ENCODE measurements at regions not wholly inside any gene's neighbourhood (a gene's known extent, or its start where the extent isn't known, plus 50 kb on each side); places are given as distances from the start of the nearest gene placed in this dataset.

DNA sequence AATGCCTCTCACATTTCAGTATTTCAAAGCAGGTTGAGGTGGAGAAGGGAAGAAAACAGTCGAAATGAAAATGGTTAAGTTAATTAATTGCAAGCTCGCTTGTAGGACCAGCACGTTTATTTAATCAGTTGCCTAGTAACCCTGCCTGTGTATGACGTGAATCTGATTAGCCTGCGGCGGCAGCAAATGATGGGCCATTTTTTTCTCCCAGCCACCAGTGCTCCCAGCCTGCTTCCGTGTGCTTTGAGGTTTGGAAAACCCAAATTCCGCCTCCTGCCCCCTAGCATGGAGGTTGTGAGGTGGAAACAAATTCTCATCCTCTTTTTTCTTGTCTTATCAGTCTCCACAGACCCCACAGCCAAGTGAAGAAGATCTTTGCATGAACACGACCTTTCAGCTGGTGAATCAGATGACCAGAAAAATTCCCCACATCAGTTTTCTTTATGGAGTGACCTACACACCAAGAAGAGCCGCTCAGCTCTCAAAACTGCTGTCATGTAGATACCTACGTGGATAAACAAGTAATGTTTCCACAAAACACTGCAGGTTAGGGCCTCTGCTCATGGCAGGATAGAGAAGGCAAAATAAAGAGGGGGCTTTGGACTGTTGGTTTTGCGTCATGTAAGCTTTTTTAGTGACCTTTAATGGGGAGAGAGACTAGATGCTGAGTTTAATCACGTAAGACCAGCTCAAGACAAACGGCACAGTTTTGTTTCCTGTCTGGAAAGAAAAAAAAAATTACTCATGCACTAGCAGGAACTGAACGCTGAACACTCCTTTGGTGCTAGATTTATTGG lies 572.9 kb upstream of the NOX3 start:
- Histone ChIP-seq H3K9me2 (ENCODE audit: insufficient read depth) (no peaks in the 10 kb centered on the region), H4K20me1 (ENCODE audit: insufficient read depth) (no peaks in the 10 kb centered on the region), H3K27ac (ENCODE audit: low read depth, low read length) (no peak overlapping the region), H3K36me3 (ENCODE audit: control insufficient read depth in 1 of 2, insufficient read depth in 2 of 2, low read length in 2 of 2) (no peaks in the 10 kb centered on the region), H3K4me3 (replicated peaks in 1 of 2; ENCODE audit: low read depth in 1 of 2, low read length in 2 of 2) (no peak overlapping the region), H2AFZ (ENCODE audit: low read depth, low read length, poor library complexity, severe bottlenecking) (no peak overlapping the region), H3K79me2 (ENCODE audit: insufficient read depth, low read length) (no peaks in the 10 kb centered on the region), H3K27me3 (ENCODE audit: insufficient read depth, low read length) (no peaks in the 10 kb centered on the region), H3K4me1 (ENCODE audit: control insufficient read depth in 1 of 2, insufficient read depth in 2 of 2, low read length in 2 of 2) (no peaks in the 10 kb centered on the region), H3K4me2 (ENCODE audit: low read length) (no peak overlapping the region), H3K9ac (ENCODE audit: low read length) (no peak overlapping the region), H3K9me3 (ENCODE audit: control insufficient read depth in 1 of 2, insufficient read depth in 1 of 2, low read depth in 1 of 2, low read length in 2 of 2) (peaks cover 0 to 4% of the 10 kb centered on the region in 2 experiments; a peak in 1 of 4 replicates)
- ATAC-seq = no peak
- intact Hi-C loops (cut with micrococcal nuclease) = no loop called here
- no peak for DNase-seq (ENCODE audit: low read depth, low spot score)
- BruUV-seq (replicated peaks) = no TSS peak
- ChIA-PET POLR2A (no interaction called here), RAD21 (ENCODE audit: low non-redundant PET in 1 of 2, low total read pairs in 2 of 2, uncharacterized antibody in 2 of 2, unreplicated experiment in 2 of 2) (no interaction called here), CTCF (no interaction called here)
- no peak for TF ChIP-seq EZH2 (IDR thresholded peaks at IDR 0.05)
- no peak for TF ChIP-seq SRF (IDR thresholded peaks at IDR 0.05; ENCODE audit: low read depth)
- TF ChIP-seq EGR1 (IDR thresholded peaks at IDR 0.05; ENCODE audit: low read depth) = no peak
- TF ChIP-seq POLR2AphosphoS5 (IDR thresholded peaks at IDR 0.05; ENCODE audit: low read depth, low read length) = no peak
- TF ChIP-seq POLR2A (IDR thresholded peaks at IDR 0.05; ENCODE audit: borderline replicate concordance, extremely low read depth, insufficient read depth, insufficient read length) = no peak
- no peak for TF ChIP-seq ELF1 (IDR thresholded peaks at IDR 0.05; ENCODE audit: borderline replicate concordance, low read depth)
- TF ChIP-seq YY1 (IDR thresholded peaks at IDR 0.05; ENCODE audit: extremely low read depth, insufficient replicate concordance, low read depth, low read length) = no peak
- TF ChIP-seq, protein P1, sequence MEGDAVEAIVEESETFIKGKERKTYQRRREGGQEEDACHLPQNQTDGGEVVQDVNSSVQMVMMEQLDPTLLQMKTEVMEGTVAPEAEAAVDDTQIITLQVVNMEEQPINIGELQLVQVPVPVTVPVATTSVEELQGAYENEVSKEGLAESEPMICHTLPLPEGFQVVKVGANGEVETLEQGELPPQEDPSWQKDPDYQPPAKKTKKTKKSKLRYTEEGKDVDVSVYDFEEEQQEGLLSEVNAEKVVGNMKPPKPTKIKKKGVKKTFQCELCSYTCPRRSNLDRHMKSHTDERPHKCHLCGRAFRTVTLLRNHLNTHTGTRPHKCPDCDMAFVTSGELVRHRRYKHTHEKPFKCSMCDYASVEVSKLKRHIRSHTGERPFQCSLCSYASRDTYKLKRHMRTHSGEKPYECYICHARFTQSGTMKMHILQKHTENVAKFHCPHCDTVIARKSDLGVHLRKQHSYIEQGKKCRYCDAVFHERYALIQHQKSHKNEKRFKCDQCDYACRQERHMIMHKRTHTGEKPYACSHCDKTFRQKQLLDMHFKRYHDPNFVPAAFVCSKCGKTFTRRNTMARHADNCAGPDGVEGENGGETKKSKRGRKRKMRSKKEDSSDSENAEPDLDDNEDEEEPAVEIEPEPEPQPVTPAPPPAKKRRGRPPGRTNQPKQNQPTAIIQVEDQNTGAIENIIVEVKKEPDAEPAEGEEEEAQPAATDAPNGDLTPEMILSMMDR (IDR thresholded peaks at IDR 0.05 in 2 of 3, conservative IDR thresholded peaks at IDR 0.05 in 1 of 3; ENCODE audit: borderline replicate concordance in 1 of 3, insufficient read depth in 1 of 3, low read depth in 2 of 3, low read length in 2 of 3) = no peak
- TF ChIP-seq, protein P2, sequence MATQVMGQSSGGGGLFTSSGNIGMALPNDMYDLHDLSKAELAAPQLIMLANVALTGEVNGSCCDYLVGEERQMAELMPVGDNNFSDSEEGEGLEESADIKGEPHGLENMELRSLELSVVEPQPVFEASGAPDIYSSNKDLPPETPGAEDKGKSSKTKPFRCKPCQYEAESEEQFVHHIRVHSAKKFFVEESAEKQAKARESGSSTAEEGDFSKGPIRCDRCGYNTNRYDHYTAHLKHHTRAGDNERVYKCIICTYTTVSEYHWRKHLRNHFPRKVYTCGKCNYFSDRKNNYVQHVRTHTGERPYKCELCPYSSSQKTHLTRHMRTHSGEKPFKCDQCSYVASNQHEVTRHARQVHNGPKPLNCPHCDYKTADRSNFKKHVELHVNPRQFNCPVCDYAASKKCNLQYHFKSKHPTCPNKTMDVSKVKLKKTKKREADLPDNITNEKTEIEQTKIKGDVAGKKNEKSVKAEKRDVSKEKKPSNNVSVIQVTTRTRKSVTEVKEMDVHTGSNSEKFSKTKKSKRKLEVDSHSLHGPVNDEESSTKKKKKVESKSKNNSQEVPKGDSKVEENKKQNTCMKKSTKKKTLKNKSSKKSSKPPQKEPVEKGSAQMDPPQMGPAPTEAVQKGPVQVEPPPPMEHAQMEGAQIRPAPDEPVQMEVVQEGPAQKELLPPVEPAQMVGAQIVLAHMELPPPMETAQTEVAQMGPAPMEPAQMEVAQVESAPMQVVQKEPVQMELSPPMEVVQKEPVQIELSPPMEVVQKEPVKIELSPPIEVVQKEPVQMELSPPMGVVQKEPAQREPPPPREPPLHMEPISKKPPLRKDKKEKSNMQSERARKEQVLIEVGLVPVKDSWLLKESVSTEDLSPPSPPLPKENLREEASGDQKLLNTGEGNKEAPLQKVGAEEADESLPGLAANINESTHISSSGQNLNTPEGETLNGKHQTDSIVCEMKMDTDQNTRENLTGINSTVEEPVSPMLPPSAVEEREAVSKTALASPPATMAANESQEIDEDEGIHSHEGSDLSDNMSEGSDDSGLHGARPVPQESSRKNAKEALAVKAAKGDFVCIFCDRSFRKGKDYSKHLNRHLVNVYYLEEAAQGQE (IDR thresholded peaks at IDR 0.05; ENCODE audit: low read depth) = no peak
- TF ChIP-seq ZFX (IDR thresholded peaks at IDR 0.05) = no peak
- no peak for TF ChIP-seq EZH2phosphoT487 (IDR thresholded peaks at IDR 0.05; ENCODE audit: borderline replicate concordance)
- no peak for TF ChIP-seq SIN3A (IDR thresholded peaks at IDR 0.05; ENCODE audit: low read depth)
- TF ChIP-seq ZNF274 (IDR thresholded peaks at IDR 0.05; ENCODE audit: low read depth, low read length) = no peak
- TF ChIP-seq CBX3 (IDR thresholded peaks at IDR 0.05; ENCODE audit: low read depth) = no peak
- TF ChIP-seq RAD21 (IDR thresholded peaks at IDR 0.05; ENCODE audit: low read depth) = no peak
- no peak for TF ChIP-seq JUND (IDR thresholded peaks at IDR 0.05)
- TF ChIP-seq TCF7L2 (IDR thresholded peaks at IDR 0.05; ENCODE audit: borderline replicate concordance, extremely low read depth, insufficient read depth, insufficient read length) = no peak
